MM.1S (cell line): ENCODE measurements at regions not wholly inside any gene's neighbourhood (a gene's known extent, or its start where the extent isn't known, plus 50 kb on each side); places are given as distances from the start of the nearest gene placed in this dataset.

Experiments used
- DNase-seq: peaks from one replicate; pipeline ENCODE4 v3.0.0-alpha.2; 2015
- H2AFZ ChIP-seq: fragments of 300-600 bp; sonication (generic); 2 replicates; pipeline ENCODE4 v1.6.0; 2016; ENCODE audit warnings: antibody characterized with exemption, low read length
- H3F3A ChIP-seq: fragments of 300-600 bp; sonication (generic); 2 replicates; pipeline ENCODE4 v1.6.1; 2016; ENCODE audit warnings: mild to moderate bottlenecking, antibody characterized with exemption, low read length, moderate library complexity, mixed read lengths; ENCODE audit not compliant: insufficient read depth
- H3K27ac ChIP-seq: fragments of 300-600 bp; sonication (generic); 2 replicates; pipeline ENCODE4 v1.5.1; 2016; ENCODE audit warnings: mild to moderate bottlenecking, low read length
- H3K27me3 ChIP-seq: fragments of 300-600 bp; sonication (generic); replicated peaks from 2 replicates; pipeline ENCODE4 v1.6.0; 2016; ENCODE audit warnings: low read length; ENCODE audit not compliant: insufficient read depth
- H3K36me3 ChIP-seq: fragments of 300-600 bp; sonication (generic); replicated peaks from 2 replicates; pipeline ENCODE4 v1.6.1; 2016; ENCODE audit warnings: mild to moderate bottlenecking, low read length, mixed read lengths; ENCODE audit not compliant: insufficient read depth
- H3K4me1 ChIP-seq: fragments of 300-600 bp; sonication (generic); 2 replicates; pipeline ENCODE4 v1.6.1; 2016; ENCODE audit warnings: low read length, mixed read lengths
- H3K4me2 ChIP-seq: fragments of 300-600 bp; sonication (generic); 2 replicates; pipeline ENCODE4 v1.6.0; 2016; ENCODE audit warnings: low read depth, low read length
- H3K4me3 ChIP-seq: fragments of 300-600 bp; sonication (generic); 2 replicates; pipeline ENCODE4 v1.5.1; 2016; ENCODE audit warnings: low read length, mixed read lengths
- H3K79me2 ChIP-seq: fragments of 300-600 bp; sonication (generic); 2 replicates; pipeline ENCODE4 v1.6.1; 2016; ENCODE audit warnings: mixed run types, low read length, mixed read lengths
- H3K9ac ChIP-seq: fragments of 300-600 bp; sonication (generic); 2 replicates; pipeline ENCODE4 v1.6.1; 2016; ENCODE audit warnings: low read length, mixed read lengths
- H3K9me2 ChIP-seq: fragments of 300-600 bp; sonication (generic); replicated peaks from 2 replicates; pipeline ENCODE4 v1.6.1; 2016; ENCODE audit warnings: mild to moderate bottlenecking, low read length, mixed read lengths; ENCODE audit not compliant: insufficient read depth
- H3K9me3 ChIP-seq: fragments of 300-600 bp; sonication (generic); replicated peaks from 2 replicates; pipeline ENCODE4 v1.6.1; 2016; ENCODE audit warnings: mild to moderate bottlenecking, low read length, mixed read lengths; ENCODE audit not compliant: insufficient read depth
- H4K20me1 ChIP-seq: fragments of 300-600 bp; sonication (generic); 2 replicates; pipeline ENCODE4 v1.6.1; 2016; ENCODE audit warnings: mild to moderate bottlenecking, low read length, moderate library complexity, mixed read lengths; ENCODE audit not compliant: insufficient read depth
- EZH2 ChIP-seq: fragments of 300-600 bp; sonication (generic); optimal IDR thresholded peaks from 2 replicates; pipeline ENCODE3; 2017; ENCODE audit warnings: low read depth, mild to moderate bottlenecking, antibody characterized with exemption, low read length, mixed read lengths
- EZH2phosphoT487 ChIP-seq: fragments of 300-600 bp; sonication (generic); IDR thresholded peaks from 2 replicates; pipeline ENCODE4 v1.6.1; 2018; ENCODE audit warnings: antibody characterized with exemption, low read length
- TF ChIP-seq, protein P1 (sequence below): fragments of 300-600 bp; sonication (generic); IDR thresholded peaks from 2 replicates; pipeline ENCODE4 v1.5.1; 2016; ENCODE audit warnings: antibody characterized with exemption, low read length, mixed read lengths

DNA sequence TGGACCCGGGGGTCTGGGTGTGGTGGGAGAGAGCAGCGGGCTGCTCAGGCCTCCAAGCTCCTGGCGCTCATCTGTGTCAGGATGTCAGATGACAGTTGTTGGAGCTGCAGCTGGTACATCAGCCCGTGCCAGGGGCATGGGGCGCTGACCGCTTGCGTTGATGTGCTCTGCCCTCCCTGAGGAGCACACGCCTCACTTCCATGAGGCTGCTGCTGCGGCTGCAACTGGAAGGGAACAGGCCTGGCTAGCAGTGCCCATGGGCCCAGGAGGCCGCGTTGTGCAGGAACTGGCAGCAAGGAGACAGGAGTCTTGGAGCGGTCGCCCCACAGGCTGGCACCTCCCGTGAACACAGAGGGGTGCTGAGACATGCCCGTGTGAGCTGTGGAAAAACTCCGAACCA, 361.3 kb upstream of the MKI67 start:
- Histone ChIP-seq H3K9me3 (no peaks in the 10 kb centered on the region), H2AFZ (no peak overlapping the region), H3K79me2 (no peaks in the 10 kb centered on the region), H4K20me1 (no peaks in the 10 kb centered on the region), H3K4me2 (no peak overlapping the region), H3K4me1 (no peaks in the 10 kb centered on the region), H3K4me3 (no peak overlapping the region), H3K36me3 (no peaks in the 10 kb centered on the region), H3K27ac (no peak overlapping the region), H3K9ac (no peak overlapping the region), H3F3A (no peaks in the 10 kb centered on the region), H3K27me3 (no peaks in the 10 kb centered on the region; the same call in 1 of the 2 replicates), H3K9me2 (no peaks in the 10 kb centered on the region)
- DNase-seq, result no peak
- TF ChIP-seq EZH2 (no peak), EZH2phosphoT487 (no peak)
- TF ChIP-seq, protein P1, sequence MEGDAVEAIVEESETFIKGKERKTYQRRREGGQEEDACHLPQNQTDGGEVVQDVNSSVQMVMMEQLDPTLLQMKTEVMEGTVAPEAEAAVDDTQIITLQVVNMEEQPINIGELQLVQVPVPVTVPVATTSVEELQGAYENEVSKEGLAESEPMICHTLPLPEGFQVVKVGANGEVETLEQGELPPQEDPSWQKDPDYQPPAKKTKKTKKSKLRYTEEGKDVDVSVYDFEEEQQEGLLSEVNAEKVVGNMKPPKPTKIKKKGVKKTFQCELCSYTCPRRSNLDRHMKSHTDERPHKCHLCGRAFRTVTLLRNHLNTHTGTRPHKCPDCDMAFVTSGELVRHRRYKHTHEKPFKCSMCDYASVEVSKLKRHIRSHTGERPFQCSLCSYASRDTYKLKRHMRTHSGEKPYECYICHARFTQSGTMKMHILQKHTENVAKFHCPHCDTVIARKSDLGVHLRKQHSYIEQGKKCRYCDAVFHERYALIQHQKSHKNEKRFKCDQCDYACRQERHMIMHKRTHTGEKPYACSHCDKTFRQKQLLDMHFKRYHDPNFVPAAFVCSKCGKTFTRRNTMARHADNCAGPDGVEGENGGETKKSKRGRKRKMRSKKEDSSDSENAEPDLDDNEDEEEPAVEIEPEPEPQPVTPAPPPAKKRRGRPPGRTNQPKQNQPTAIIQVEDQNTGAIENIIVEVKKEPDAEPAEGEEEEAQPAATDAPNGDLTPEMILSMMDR, result no peak

DNA sequence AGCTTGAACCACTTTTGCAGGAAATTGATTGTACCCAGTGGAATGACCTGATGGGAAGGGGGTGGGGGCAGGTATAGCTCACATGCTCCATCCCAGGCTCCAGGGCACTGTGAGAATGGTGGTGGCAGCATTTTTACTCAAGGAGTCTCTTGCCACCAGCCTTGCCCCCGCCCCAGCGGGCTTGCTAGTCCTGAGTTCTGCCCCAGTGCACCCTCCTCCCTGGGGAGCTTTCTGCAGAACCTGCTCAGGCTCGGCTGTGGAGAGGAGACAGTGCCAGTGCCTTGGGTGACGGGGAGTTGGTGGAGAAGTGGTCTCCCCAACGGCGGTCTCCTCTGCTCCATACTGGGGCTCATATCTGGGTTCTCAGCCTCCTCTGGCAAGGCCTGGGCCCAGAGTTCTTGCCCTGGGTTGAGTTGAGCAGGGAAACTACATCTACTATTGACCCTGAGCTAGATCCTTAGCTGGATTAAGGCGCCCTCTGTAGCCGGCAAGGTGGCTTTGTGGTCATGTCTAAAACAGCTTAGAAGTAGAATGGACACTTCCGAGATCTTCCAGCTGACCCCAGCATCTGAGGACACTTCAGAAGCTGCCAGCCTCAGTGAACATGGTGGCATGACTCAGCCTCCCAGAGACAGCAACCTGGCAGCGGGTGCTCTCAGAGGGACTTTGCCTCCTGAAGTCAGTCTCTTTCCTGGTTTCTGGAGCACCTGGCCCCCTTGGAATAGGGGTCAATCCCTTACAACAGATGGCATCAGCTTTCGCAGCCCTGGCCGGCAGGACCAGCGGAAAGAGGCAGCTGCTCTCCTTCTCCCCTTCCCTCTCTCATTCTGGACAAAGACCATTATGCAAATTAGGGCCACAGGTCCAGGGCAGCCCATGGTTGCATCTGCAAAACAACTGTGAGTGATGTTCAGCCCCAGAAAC, 363.4 kb upstream of the MKI67 start:
- Histone ChIP-seq H3K9me3 (no peaks in the 10 kb centered on the region), H3K9ac (no peak overlapping the region), H3K36me3 (no peaks in the 10 kb centered on the region), H3K4me2 (no peak overlapping the region), H4K20me1 (no peaks in the 10 kb centered on the region), H3F3A (no peaks in the 10 kb centered on the region), H2AFZ (no peak overlapping the region), H3K79me2 (no peaks in the 10 kb centered on the region), H3K9me2 (no peaks in the 10 kb centered on the region), H3K4me3 (no peak overlapping the region), H3K27me3 (no peaks in the 10 kb centered on the region; the same call in 1 of the 2 replicates), H3K4me1 (no peaks in the 10 kb centered on the region), H3K27ac (no peak overlapping the region)
- DNase-seq, result no peak
- TF ChIP-seq EZH2phosphoT487, result no peak
- TF ChIP-seq EZH2, result no peak
- TF ChIP-seq, protein P1, result no peak

DNA sequence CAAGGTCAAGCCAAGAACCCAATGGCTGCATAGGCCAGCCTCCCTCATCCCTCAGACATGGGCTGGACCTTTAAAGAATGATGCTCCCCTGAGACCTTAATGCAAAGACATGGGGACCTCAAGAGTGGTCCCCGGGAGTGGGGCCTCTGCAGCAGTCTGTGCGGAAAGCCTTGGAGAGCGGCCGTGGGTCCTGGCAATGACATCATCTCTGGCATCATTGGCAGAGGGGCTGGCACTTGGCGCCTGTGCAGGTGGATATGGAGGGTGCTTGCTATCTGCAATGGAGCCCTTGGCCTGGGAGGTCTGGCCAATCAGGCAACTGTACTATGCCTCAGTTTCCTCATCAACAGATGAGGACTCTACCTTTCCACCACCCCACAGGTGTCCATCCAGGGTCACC, 365.5 kb upstream of the MKI67 start:
- H3K79me2 ChIP-seq, result no peaks in the 10 kb centered on the region
- no peaks in the 10 kb centered on the region for H3K9me3 ChIP-seq
- H3K9ac ChIP-seq, result no peak overlapping the region
- TF ChIP-seq EZH2, result no peak
- TF ChIP-seq, protein P1, result no peak
- TF ChIP-seq EZH2phosphoT487, result no peak
- no peaks in the 10 kb centered on the region; the same call in none of the 2 replicates for H3K27me3 ChIP-seq
- no peaks in the 10 kb centered on the region for H3K36me3 ChIP-seq
- no peaks in the 10 kb centered on the region for H4K20me1 ChIP-seq
- no peaks in the 10 kb centered on the region for H3K9me2 ChIP-seq
- no peak overlapping the region for H3K4me2 ChIP-seq
- H3K4me1 ChIP-seq, result no peaks in the 10 kb centered on the region
- no peak overlapping the region for H3K4me3 ChIP-seq
- no peak overlapping the region for H3K27ac ChIP-seq
- H2AFZ ChIP-seq, result no peak overlapping the region
- no peak for DNase-seq
- no peaks in the 10 kb centered on the region for H3F3A ChIP-seq
